ENCODE measurements at regions not wholly inside any gene's neighbourhood (a gene's known extent, or its start where the extent isn't known, plus 50 kb on each side); places are given as distances from the start of the nearest gene placed in this dataset.

DNA sequence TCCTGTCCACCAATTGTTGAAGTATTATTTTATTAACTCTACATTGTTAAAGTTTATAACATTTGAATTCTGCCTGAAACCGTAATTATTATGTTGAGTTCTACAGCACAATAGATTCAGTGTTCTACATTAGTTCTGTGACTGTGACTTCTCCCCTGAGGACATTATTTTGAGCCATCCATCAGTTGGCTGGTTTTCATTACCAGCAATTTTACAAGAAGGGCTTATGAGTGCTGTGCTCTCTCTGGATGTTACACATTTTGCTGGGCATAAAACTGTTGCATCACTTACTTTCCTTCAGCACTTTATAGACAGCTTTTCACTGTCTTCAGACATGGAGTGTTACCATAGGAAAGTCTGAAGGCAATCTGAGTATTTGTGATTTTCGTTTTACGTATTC, 118.2 kb upstream of the KITLG start:
- TF ChIP-seq EP300 (IDR thresholded peaks at IDR 0.05; ENCODE audit: borderline replicate concordance), result no peak
- no peak for TF ChIP-seq FOXM1 (IDR thresholded peaks at IDR 0.05; ENCODE audit: borderline replicate concordance, low read depth)
- no peak for TF ChIP-seq TAF1 (IDR thresholded peaks at IDR 0.05; ENCODE audit: low read depth)
- TF ChIP-seq YY1 (IDR thresholded peaks at IDR 0.05; ENCODE audit: low read depth), result no peak

DNA sequence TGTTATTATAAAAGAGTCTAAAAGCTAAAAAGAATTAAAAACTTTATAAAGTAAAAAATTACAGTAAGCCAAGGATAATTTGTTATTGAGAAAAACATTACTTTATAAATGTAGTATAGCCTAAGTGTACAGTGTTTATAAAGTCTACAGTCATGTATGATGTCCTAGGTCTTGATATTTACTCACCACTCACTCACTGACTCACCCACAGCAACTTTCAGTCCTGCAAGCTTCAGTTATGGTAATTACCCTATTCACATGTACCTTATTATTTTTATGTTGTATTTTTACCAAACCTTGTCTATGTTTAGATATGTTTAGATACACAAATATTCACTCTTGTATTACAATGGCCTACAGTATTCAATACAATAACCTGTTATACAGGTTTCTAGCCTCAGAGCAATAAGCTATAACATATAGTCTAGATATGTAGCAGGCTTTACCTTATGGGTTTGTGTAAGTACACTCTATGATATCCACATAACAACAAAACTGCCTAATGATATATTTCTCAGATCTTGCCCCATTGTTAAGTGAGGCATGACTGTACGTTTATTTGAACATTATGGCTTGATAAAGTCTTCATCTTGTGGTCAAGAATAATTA, 113.7 kb upstream of the KITLG start:
- TF ChIP-seq ZBTB7A (IDR thresholded peaks at IDR 0.05; ENCODE audit: low read depth), result no peak
- TF ChIP-seq, protein P1, sequence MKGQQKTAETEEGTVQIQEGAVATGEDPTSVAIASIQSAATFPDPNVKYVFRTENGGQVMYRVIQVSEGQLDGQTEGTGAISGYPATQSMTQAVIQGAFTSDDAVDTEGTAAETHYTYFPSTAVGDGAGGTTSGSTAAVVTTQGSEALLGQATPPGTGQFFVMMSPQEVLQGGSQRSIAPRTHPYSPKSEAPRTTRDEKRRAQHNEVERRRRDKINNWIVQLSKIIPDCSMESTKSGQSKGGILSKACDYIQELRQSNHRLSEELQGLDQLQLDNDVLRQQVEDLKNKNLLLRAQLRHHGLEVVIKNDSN (IDR thresholded peaks at IDR 0.05), result no peak
- TF ChIP-seq TEAD4 (IDR thresholded peaks at IDR 0.05), result no peak
- TF ChIP-seq FOXM1 (IDR thresholded peaks at IDR 0.05; ENCODE audit: borderline replicate concordance, low read depth), result no peak
- TF ChIP-seq YY1 (IDR thresholded peaks at IDR 0.05; ENCODE audit: low read depth), result no peak
- TF ChIP-seq EGR1 (IDR thresholded peaks at IDR 0.05), result no peak
- TF ChIP-seq, protein P2, sequence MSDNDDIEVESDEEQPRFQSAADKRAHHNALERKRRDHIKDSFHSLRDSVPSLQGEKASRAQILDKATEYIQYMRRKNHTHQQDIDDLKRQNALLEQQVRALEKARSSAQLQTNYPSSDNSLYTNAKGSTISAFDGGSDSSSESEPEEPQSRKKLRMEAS (IDR thresholded peaks at IDR 0.05), result no peak
- TF ChIP-seq, protein P3, sequence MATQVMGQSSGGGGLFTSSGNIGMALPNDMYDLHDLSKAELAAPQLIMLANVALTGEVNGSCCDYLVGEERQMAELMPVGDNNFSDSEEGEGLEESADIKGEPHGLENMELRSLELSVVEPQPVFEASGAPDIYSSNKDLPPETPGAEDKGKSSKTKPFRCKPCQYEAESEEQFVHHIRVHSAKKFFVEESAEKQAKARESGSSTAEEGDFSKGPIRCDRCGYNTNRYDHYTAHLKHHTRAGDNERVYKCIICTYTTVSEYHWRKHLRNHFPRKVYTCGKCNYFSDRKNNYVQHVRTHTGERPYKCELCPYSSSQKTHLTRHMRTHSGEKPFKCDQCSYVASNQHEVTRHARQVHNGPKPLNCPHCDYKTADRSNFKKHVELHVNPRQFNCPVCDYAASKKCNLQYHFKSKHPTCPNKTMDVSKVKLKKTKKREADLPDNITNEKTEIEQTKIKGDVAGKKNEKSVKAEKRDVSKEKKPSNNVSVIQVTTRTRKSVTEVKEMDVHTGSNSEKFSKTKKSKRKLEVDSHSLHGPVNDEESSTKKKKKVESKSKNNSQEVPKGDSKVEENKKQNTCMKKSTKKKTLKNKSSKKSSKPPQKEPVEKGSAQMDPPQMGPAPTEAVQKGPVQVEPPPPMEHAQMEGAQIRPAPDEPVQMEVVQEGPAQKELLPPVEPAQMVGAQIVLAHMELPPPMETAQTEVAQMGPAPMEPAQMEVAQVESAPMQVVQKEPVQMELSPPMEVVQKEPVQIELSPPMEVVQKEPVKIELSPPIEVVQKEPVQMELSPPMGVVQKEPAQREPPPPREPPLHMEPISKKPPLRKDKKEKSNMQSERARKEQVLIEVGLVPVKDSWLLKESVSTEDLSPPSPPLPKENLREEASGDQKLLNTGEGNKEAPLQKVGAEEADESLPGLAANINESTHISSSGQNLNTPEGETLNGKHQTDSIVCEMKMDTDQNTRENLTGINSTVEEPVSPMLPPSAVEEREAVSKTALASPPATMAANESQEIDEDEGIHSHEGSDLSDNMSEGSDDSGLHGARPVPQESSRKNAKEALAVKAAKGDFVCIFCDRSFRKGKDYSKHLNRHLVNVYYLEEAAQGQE (IDR thresholded peaks at IDR 0.05; ENCODE audit: low read depth), result no peak
- TF ChIP-seq EP300 (IDR thresholded peaks at IDR 0.05; ENCODE audit: borderline replicate concordance), result no peak
- TF ChIP-seq TCF12 (IDR thresholded peaks at IDR 0.05; ENCODE audit: low read depth), result no peak
- TF ChIP-seq RAD21 (IDR thresholded peaks at IDR 0.05; ENCODE audit: low read depth), result no peak
- TF ChIP-seq CREB1 (IDR thresholded peaks at IDR 0.05; ENCODE audit: low read depth), result no peak
- no peak for TF ChIP-seq CEBPB (IDR thresholded peaks at IDR 0.05)
- no peak for TF ChIP-seq NFIC (IDR thresholded peaks at IDR 0.05)
- TF ChIP-seq TAF1 (IDR thresholded peaks at IDR 0.05; ENCODE audit: low read depth), result no peak

DNA sequence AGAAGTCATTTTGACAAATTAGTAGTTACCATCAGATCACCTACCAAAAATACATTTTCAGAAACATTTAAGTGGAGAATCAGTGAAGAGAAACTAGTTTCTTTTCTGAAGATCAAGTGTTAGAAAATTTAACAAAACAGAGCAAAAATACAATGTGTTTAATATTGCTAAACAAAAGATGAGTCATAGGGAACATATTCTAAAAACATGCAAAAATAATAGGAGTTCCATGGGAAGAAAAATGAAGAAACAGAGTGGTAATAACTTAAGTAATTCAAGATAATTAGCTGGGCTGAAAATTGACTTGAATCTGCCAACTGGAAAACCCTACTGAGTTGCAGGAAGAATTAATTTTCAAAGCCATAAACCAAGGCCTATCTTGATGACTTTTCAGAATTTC, 111.5 kb upstream of the KITLG start:
- TF ChIP-seq CEBPB (IDR thresholded peaks at IDR 0.05) (no peak), EGR1 (IDR thresholded peaks at IDR 0.05) (no peak), ZBTB7A (IDR thresholded peaks at IDR 0.05; ENCODE audit: low read depth) (no peak), YY1 (IDR thresholded peaks at IDR 0.05; ENCODE audit: low read depth) (no peak), TCF12 (IDR thresholded peaks at IDR 0.05; ENCODE audit: low read depth) (no peak), CREB1 (IDR thresholded peaks at IDR 0.05; ENCODE audit: low read depth) (no peak), RAD21 (IDR thresholded peaks at IDR 0.05; ENCODE audit: low read depth) (no peak), TEAD4 (IDR thresholded peaks at IDR 0.05) (no peak), FOXM1 (IDR thresholded peaks at IDR 0.05; ENCODE audit: borderline replicate concordance, low read depth) (no peak), NFIC (IDR thresholded peaks at IDR 0.05) (no peak), EP300 (IDR thresholded peaks at IDR 0.05; ENCODE audit: borderline replicate concordance) (no peak), TAF1 (IDR thresholded peaks at IDR 0.05; ENCODE audit: low read depth) (no peak)
- TF ChIP-seq, protein P2 (IDR thresholded peaks at IDR 0.05), result no peak
- TF ChIP-seq, protein P1 (IDR thresholded peaks at IDR 0.05), result no peak
- TF ChIP-seq, protein P3 (IDR thresholded peaks at IDR 0.05; ENCODE audit: low read depth), result no peak

DNA sequence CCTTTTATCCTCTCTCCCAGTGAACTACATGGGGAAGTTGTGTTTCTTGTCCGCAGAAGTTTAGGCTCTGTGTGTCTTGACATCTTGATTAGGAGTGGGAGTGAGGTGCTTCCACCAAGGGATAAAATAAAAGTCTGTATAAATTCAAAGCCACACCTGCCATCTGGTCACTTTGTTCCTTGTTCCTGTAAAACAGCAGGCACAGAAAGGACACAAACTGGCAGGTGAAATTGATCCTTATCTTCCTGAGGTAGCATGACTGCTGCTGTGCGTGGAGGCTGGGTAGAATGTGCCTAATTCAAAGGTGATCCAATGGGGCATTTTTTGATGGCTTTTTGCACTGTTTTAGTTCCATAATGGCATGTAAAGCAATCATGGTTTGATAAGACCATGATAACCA, 104.3 kb upstream of the KITLG start:
- TF ChIP-seq FOXM1 (IDR thresholded peaks at IDR 0.05; ENCODE audit: borderline replicate concordance, low read depth) (no peak), EP300 (IDR thresholded peaks at IDR 0.05; ENCODE audit: borderline replicate concordance) (no peak), ZBTB7A (IDR thresholded peaks at IDR 0.05; ENCODE audit: low read depth) (no peak), CEBPB (IDR thresholded peaks at IDR 0.05) (no peak), TCF12 (IDR thresholded peaks at IDR 0.05; ENCODE audit: low read depth) (no peak), EGR1 (IDR thresholded peaks at IDR 0.05) (no peak)
- TF ChIP-seq, protein P2 (IDR thresholded peaks at IDR 0.05), result no peak

DNA sequence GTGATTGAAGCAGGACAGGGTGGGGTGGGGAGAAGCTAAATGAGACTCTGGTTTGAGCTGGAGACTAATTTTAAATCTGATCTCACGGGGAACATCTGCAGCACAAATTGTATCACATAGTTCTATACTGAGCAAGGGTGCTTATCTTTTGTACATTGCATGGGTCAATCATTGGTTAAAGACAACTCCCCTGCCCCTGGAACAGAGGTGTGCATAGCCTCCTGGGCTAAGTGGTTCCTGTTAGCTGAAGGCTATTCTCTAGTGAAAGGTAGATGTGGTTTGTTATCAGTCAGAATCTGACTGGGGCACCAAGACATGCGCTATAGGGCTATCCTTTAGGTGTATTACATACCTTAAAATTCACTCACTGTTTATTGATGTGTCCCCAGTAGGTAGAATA, 103.9 kb upstream of the KITLG start:
- TF ChIP-seq TEAD4 (IDR thresholded peaks at IDR 0.05), result no peak
- TF ChIP-seq, protein P3 (IDR thresholded peaks at IDR 0.05; ENCODE audit: low read depth), result no peak
- no peak for TF ChIP-seq TAF1 (IDR thresholded peaks at IDR 0.05; ENCODE audit: low read depth)
- no peak for TF ChIP-seq EGR1 (IDR thresholded peaks at IDR 0.05)
- no peak for TF ChIP-seq FOXM1 (IDR thresholded peaks at IDR 0.05; ENCODE audit: borderline replicate concordance, low read depth)
- TF ChIP-seq EP300 (IDR thresholded peaks at IDR 0.05; ENCODE audit: borderline replicate concordance), result no peak
- TF ChIP-seq RAD21 (IDR thresholded peaks at IDR 0.05; ENCODE audit: low read depth), result no peak
- TF ChIP-seq NFIC (IDR thresholded peaks at IDR 0.05), result no peak
- no peak for TF ChIP-seq ZBTB7A (IDR thresholded peaks at IDR 0.05; ENCODE audit: low read depth)
- no peak for TF ChIP-seq YY1 (IDR thresholded peaks at IDR 0.05; ENCODE audit: low read depth)
- no peak for TF ChIP-seq CEBPB (IDR thresholded peaks at IDR 0.05)
- TF ChIP-seq CREB1 (IDR thresholded peaks at IDR 0.05; ENCODE audit: low read depth), result no peak
- TF ChIP-seq TCF12 (IDR thresholded peaks at IDR 0.05; ENCODE audit: low read depth), result no peak
- TF ChIP-seq, protein P1 (IDR thresholded peaks at IDR 0.05), result no peak
- TF ChIP-seq, protein P2 (IDR thresholded peaks at IDR 0.05), result no peak
